ENCODE measurements at regions not wholly inside any gene's neighbourhood (a gene's known extent, or its start where the extent isn't known, plus 50 kb on each side); places are given as distances from the start of the nearest gene placed in this dataset.

- ATAC-seq (ENCODE audit: insufficient read depth, low read depth): no peak
- TF ChIP-seq, protein P1, sequence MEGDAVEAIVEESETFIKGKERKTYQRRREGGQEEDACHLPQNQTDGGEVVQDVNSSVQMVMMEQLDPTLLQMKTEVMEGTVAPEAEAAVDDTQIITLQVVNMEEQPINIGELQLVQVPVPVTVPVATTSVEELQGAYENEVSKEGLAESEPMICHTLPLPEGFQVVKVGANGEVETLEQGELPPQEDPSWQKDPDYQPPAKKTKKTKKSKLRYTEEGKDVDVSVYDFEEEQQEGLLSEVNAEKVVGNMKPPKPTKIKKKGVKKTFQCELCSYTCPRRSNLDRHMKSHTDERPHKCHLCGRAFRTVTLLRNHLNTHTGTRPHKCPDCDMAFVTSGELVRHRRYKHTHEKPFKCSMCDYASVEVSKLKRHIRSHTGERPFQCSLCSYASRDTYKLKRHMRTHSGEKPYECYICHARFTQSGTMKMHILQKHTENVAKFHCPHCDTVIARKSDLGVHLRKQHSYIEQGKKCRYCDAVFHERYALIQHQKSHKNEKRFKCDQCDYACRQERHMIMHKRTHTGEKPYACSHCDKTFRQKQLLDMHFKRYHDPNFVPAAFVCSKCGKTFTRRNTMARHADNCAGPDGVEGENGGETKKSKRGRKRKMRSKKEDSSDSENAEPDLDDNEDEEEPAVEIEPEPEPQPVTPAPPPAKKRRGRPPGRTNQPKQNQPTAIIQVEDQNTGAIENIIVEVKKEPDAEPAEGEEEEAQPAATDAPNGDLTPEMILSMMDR (IDR thresholded peaks at IDR 0.05; ENCODE audit: borderline replicate concordance, extremely low read depth, low read length, poor library complexity, severe bottlenecking): no peak
- no peak for TF ChIP-seq EZH2 (IDR thresholded peaks at IDR 0.05; ENCODE audit: borderline replicate concordance, low read depth, low read length, severe bottlenecking)
Measured at GRCh38 chr7:131835141-131835540, 278.7 kb upstream of the PODXL start.

DNA sequence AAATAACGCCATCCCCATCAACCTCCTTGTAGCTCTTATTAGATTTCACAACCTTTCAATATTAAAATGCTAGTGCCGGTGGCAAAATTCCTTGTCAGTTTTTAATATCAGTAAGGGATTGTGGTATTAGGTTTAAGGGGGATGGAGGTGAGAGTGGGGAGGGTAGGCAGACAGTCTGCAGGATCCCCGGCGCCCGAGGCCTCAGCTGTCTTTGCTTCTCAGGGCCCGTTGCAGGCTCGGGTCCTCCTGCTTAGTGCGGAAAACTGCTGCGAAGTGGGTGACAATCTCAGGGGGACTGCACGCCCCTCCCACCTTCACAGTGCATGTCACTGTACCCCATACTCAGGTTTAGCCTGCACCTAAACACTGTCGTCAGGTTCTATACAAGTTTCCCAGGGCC, 274.3 kb upstream of the PODXL start:
- ATAC-seq (ENCODE audit: insufficient read depth, low read depth) (no peak), DNase-seq (no peak)
- TF ChIP-seq EZH2 (IDR thresholded peaks at IDR 0.05; ENCODE audit: borderline replicate concordance, low read depth, low read length, severe bottlenecking): no peak
- TF ChIP-seq, protein P1 (IDR thresholded peaks at IDR 0.05; ENCODE audit: borderline replicate concordance, extremely low read depth, low read length, poor library complexity, severe bottlenecking): no peak
- H3K36me3 ChIP-seq (ENCODE audit: insufficient read depth, low read length): no peaks in the 10 kb centered on the region
- H3K4me3 ChIP-seq (ENCODE audit: low read depth in 1 of 2, low read length in 2 of 2): no peak overlapping the region
- no peak overlapping the region for H3K27ac ChIP-seq (ENCODE audit: low read length)
- H3K27me3 ChIP-seq (ENCODE audit: insufficient read depth, low read length, poor library complexity): no peaks in the 10 kb centered on the region
- H2AFZ ChIP-seq (ENCODE audit: low read depth, low read length): no peak overlapping the region
- no peaks in the 10 kb centered on the region for H3K79me2 ChIP-seq (ENCODE audit: insufficient read depth, low read length)
- H4K20me1 ChIP-seq (ENCODE audit: insufficient read depth, low read length): no peaks in the 10 kb centered on the region
- no peaks in the 10 kb centered on the region for H3K4me1 ChIP-seq (ENCODE audit: insufficient read depth, low read length)
- no peak overlapping the region for H3K9ac ChIP-seq (ENCODE audit: low read depth, low read length)
- no peak overlapping the region for H3K4me2 ChIP-seq (ENCODE audit: insufficient read depth, low read length)
- no peaks in the 10 kb centered on the region for H3K9me3 ChIP-seq (ENCODE audit: insufficient read depth, low read length, severe bottlenecking)

More at GRCh38 chr7:131835141-131835540, 278.7 kb upstream of the PODXL start:
- Histone ChIP-seq H3K4me2 (ENCODE audit: insufficient read depth, low read length) (no peak overlapping the region), H3K27me3 (ENCODE audit: insufficient read depth, low read length, poor library complexity) (peaks cover 7% of the 10 kb centered on the region), H3K36me3 (ENCODE audit: insufficient read depth, low read length) (no peaks in the 10 kb centered on the region), H3K9me3 (ENCODE audit: insufficient read depth, low read length, severe bottlenecking) (no peaks in the 10 kb centered on the region), H3K79me2 (ENCODE audit: insufficient read depth, low read length) (no peaks in the 10 kb centered on the region), H4K20me1 (ENCODE audit: insufficient read depth, low read length) (no peaks in the 10 kb centered on the region), H3K4me3 (ENCODE audit: low read depth in 1 of 2, low read length in 2 of 2) (no peak overlapping the region), H3K9ac (ENCODE audit: low read depth, low read length) (no peak overlapping the region), H3K4me1 (ENCODE audit: insufficient read depth, low read length) (no peaks in the 10 kb centered on the region), H3K27ac (ENCODE audit: low read length) (no peak overlapping the region), H2AFZ (ENCODE audit: low read depth, low read length) (no peak overlapping the region)
- DNase-seq: no peak

- no peak for DNase-seq
- Histone ChIP-seq H3K27me3 (ENCODE audit: insufficient read depth, low read length, poor library complexity) (no peaks in the 10 kb centered on the region), H4K20me1 (ENCODE audit: insufficient read depth, low read length) (no peaks in the 10 kb centered on the region), H3K9ac (ENCODE audit: low read depth, low read length) (no peak overlapping the region), H2AFZ (ENCODE audit: low read depth, low read length) (no peak overlapping the region), H3K27ac (ENCODE audit: low read length) (no peak overlapping the region), H3K4me2 (ENCODE audit: insufficient read depth, low read length) (no peak overlapping the region), H3K36me3 (ENCODE audit: insufficient read depth, low read length) (no peaks in the 10 kb centered on the region), H3K4me1 (ENCODE audit: insufficient read depth, low read length) (no peaks in the 10 kb centered on the region), H3K9me3 (ENCODE audit: insufficient read depth, low read length, severe bottlenecking) (no peaks in the 10 kb centered on the region), H3K79me2 (ENCODE audit: insufficient read depth, low read length) (no peaks in the 10 kb centered on the region), H3K4me3 (ENCODE audit: low read depth in 1 of 2, low read length in 2 of 2) (no peak overlapping the region)
- no peak for TF ChIP-seq EZH2 (IDR thresholded peaks at IDR 0.05; ENCODE audit: borderline replicate concordance, low read depth, low read length, severe bottlenecking)
- TF ChIP-seq, protein P1 (IDR thresholded peaks at IDR 0.05; ENCODE audit: borderline replicate concordance, extremely low read depth, low read length, poor library complexity, severe bottlenecking): no peak
- ATAC-seq (ENCODE audit: insufficient read depth, low read depth): no peak
Measured at GRCh38 chr7:131829947-131830558, 273.6 kb upstream of the PODXL start.
